Epidermal melanocyte (primary cell): ENCODE measurements at regions not wholly inside any gene's neighbourhood (a gene's known extent, or its start where the extent isn't known, plus 50 kb on each side); places are given as distances from the start of the nearest gene placed in this dataset.
"Not testable (repeated sequence)": the region's sequence is repeated elsewhere in the genome, so short reads cannot be mapped to it uniquely, and the experiment has no call there.

Source experiments
- DNase-seq: peaks from one replicate; pipeline ENCODE4 v3.0.0; 2011; ENCODE audit warnings: low spot score; ENCODE audit not compliant: insufficient read length

DNA sequence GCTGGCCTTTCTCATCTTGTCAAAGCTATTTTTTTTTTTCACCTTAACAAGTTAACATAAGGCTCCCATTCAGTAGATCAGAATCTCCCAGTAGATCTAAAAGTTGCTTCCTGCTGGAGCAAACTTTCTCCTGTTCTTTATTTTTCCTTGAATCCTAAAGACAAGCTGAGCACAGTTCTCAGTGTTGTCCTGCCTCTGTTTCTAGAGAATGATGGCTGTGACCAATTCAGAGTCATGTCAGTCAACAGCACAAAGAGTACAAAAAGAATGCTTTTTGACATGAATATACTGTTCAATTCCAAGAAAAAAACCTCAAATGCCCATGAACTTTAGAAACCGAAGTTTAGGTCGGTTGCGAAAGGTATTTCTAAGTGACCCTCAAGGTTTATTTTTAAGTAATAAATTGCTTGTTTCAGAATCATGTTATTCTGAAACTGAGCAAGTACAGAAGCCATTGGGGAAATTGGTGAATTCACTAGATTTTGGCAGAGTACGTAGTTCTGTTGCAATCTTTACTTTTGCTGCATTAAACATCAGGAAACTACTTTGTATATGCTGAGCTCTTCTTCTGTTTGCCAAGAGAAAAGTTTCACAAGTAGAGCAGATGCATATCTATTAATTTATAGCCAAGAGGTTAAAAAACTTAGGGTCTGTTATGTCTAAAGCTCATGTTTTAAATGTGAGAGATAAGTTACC lies 161.7 kb upstream of the RPS23 start:
- no peak for DNase-seq

DNA sequence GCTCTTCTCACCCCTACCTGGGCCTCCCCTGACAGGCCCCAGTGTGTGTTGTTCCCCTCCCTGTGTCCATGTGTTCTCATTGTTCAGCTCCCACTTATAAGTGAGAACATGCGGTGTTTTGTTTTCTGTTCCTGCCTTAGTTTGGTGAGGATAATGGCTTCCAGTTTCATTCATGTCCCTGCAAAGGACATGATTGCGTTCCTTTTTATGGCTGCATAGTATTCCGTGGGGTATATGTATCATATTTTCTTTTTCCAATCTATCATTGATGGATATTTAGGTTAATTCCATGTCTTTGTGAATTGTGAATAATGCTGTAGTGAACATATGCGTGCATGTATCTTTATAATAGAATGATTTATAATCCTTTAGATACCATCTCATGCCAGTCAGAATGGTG lies 159.4 kb upstream of the RPS23 start:
- not testable (repeated sequence) for DNase-seq

DNA sequence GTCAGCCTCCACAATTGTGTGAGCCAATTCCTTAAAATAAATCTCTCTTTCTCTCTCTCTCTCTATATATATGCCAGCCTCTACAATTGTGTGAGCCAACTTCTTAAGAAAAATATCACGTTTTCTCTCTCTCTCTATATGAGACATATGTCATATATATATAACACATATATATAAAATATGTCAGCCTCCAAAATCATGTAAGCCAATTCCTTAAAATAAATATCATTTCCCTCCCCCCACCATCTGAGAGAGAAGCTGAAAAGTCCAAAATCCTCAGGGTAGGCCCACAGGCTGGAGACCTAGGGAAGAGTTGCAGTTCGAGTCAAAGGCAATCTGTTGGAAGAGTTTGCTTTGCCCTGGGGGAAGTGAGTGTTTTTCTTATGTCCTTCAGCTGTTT lies 158.1 kb upstream of the RPS23 start:
- no peak for DNase-seq

DNA sequence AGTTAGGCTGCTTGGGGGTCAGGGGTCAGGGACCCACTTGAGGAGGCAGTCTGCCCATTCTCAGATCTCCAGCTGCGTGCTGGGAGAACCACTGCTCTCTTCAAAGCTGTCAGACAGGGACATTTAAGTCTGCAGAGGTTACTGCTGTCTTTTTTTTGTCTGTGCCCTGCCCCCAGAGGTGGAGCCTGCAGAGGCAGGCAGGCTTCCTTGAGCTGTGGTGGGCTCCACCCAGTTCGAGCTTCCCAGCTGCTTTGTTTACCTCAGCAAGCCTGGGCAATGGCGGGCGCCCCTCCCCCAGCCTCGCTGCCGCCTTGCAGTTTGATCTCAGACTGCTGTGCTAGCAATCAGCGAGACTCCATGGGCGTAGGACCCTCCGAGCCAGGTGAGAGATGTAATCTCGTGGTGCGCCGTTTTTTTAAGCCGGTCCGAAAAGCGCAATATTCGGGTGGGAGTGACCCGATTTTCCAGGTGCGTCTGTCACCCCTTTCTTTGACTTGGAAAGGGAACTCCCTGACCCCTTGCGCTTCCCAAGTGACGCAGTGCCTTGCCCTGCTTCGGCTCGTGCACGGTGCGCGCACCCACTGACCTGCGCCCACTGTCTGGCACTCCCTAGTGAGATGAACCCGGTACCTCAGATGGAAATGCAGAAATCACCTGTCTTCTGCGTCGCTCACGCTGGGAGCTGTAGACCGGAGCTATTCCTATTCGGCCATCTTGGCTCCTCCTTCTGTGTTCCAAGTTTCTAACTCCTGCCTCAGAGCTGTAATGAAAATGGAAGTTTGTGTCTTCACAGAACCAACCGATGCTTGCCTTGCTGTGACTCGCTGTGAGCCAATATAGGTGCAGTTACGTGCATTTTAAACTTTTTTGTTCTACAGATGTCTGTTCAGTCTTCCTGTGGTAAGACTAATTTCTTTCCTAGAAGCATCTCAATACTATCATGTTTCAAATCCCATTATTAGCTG lies 156.8 kb upstream of the RPS23 start:
- not testable (repeated sequence) for DNase-seq

DNA sequence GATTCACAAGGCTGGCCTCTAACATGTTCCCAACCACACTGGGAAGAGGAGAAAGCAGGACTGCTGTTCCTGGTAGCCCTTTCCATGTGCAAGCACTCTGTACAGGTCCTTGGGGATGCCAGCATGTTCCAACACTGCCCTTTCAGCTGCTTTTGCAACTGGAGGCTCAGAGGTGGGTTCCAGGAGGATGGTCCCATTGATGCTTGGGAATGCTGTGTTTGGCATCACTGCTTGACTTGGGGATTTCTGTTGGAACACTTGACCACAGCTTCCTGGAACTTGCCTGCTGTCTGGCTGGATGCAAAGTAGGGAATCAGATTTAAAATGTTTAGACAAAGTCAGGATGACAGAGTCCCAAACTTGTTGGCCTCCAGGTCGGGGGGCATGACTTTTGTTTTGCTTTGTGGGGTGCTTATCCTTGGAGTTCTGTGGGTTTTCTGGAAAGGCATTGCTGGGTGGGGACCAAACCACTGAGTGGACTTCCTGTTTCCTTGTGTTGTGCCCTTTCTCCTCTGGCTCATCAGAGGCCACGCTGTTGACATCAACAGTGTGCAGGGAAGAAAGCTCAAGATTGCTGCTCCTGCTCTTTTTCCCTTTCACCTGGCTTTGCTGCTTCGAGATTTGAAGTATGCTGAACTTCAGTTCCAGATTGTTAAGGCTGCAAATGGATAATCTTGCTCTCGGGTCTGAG lies 148.5 kb upstream of the RPS23 start:
- no peak for DNase-seq

DNA sequence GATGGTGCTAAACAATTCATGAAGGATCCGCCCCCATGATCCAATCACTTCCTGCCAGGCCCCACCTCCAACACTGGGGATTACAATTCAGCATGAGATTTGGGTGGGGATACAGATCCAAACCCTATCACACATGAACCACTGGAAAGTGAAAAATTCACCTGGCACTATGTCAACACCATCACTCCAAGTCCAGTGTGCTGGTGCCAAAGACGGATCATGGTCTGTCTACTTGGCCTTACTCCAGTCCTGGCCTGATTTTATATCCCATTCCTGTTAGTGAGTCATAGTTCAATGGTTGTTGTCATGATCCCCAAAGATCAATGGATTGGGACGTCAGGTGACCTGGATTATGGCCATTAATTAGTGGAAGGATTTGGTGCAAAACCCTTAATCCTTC lies 147.4 kb upstream of the RPS23 start:
- DNase-seq = no peak

DNA sequence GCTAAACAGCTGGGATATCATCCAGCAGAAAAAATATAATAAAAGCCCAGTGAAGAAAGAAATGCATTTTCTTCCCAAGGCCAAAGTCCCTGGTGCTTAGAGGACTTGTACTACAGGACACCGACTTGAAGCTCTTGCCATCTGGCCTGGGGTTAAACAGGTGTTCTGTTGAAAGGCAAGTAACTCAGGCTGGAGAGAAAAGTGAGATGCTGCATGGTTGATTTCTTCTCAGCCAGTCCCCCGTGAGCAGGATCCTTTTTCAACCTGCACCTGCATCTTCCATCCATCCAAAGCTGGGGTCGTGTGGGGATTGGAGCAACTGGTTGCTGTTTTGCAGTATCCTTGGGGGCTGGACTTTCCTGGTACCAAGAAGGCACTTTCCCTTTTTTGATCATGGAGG lies 146.1 kb upstream of the RPS23 start:
- no peak for DNase-seq

DNA sequence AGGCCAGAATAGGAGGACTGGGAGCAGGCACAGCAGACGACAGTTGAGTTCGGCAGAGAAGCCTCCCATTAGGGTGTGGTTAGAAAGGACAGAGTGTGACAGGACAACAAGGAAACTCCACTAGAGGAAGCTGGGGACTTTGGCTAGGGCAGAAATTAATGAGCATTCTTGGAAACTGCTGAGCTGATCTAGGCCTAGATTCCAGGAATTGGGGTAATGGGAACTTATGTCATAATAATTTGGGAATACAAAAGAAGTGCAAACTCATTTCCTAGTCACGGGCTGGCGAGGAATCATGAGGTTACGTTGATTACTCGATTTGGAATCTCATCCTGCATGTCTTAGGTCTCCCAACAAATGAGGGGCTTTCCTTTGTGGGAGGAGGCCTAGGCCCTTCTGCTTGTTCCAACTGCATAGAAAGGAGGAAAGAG lies 144.6 kb upstream of the RPS23 start:
- no peak for DNase-seq

DNA sequence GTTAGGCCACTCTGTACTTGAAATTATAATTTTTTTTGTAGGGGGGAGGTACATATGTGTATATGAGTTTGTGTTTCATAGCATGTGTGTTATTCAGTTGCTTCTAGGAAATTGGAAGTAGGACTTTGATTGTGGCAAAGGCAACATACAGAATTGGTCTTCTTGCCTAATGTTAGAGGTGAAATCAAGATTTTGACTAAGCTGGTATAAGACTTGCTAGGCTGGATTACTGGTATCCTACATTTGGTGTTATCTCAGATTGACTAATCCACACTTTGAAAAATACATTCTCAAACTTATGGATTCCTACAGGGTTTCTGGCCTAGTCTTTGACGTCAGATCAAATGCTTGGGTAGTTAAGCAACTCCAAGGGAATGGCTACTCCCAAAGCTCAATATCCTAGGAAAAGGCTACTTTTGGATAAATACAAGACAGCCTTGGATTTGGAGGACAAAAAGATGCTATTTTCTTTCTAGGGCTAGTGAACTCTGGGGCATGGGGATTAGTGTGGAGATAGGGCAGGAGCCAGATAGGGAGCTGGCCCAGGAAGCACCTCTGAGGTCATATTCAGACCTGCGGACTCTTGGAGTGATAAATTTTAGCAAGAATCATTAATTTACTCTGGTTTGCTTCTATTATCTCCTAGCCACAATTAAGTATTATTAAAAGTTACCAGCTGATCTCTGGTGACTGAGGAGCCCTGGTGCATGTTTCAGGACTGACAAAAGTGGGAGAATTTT lies 144.0 kb upstream of the RPS23 start:
- DNase-seq = no peak

DNA sequence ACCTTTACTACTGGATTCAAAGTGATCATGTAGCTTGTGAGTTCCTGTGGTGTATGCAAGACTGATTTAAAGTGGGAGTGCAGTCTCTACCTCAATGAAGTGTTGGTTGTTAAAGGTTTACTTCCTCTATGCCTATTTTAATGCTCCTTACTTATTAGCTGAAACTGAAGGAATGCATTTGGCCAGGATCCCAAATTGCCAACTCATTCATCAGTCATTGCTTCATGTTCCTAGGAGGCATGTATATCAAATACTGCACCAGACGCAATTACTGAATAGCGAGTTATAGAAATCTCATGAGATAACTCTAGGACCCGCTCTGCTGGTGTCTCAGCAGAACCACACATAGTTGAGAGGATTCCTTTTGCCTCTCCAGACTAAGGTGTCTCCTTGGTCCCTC lies 143.0 kb upstream of the RPS23 start:
- DNase-seq = no peak

DNA sequence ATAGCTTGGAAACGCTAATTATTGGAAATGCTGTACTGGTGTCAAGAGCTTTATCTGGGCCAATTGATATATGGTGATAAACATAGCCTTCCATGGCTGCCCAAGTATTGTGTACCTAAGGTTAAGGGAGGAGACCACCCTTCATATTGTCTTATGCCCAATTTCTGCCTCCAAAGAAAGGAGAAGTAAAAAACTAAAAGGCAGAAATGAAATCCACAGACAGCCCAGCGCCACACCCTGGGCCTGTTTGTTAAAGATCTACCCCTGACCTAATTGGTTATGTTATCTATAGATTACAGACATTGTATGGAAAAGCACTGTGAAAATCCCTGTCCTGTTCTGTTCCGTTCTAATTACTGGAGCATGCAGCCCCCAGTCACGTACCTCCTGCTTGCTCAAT lies 142.4 kb upstream of the RPS23 start:
- DNase-seq = not testable (repeated sequence)

DNA sequence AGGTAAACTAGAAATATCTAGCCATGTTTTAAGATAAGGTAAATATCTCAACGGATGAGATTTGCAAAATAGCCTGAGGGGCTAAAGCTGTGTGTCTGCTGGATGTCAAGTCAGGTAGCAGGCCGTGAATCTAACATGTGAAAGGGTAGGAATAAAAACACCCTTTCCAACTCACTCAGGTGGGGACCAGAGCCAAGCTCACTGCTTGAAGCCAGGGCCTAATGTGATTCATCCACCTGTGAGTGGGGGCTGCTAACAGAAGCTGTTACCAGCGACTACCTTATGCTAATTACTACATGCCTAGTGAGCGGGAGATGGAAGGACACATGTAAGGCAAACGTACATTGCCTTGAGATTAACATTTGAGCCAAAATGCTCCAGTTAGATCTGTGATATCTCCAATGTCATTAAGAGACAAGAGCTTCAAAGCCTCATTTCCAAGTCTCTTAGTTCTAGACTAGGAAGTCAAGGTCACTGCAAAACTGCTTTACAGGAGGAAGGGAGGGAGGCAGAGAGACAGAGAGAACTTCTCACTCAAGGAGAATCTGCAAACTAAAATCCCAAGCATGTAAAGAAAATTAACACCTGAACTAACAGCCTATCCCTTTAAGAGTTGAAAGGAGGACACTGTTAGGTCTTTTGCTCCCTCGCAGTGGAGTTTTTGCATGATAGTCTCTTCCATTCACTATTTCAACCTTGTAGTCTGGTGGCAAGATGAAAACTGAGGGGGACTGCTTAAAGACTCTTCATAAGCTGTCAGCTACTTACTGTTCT lies 141.6 kb upstream of the RPS23 start:
- DNase-seq = no peak

DNA sequence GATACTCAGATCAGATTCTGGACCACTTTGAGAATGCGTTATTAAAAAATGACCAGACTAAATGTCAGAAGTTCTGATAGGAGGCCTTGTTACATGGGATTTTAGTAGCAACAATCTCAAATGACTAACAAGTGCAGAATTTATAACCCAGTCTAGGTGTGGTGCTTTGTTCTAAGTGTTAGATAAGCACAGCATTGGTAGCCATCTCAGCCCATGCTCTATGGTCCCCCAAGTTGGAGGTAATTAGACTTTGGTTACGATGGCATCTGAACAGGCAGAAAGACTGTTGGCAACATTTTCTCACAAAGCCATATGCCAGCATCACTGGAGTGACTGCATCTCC lies 140.4 kb upstream of the RPS23 start:
- DNase-seq = no peak

DNA sequence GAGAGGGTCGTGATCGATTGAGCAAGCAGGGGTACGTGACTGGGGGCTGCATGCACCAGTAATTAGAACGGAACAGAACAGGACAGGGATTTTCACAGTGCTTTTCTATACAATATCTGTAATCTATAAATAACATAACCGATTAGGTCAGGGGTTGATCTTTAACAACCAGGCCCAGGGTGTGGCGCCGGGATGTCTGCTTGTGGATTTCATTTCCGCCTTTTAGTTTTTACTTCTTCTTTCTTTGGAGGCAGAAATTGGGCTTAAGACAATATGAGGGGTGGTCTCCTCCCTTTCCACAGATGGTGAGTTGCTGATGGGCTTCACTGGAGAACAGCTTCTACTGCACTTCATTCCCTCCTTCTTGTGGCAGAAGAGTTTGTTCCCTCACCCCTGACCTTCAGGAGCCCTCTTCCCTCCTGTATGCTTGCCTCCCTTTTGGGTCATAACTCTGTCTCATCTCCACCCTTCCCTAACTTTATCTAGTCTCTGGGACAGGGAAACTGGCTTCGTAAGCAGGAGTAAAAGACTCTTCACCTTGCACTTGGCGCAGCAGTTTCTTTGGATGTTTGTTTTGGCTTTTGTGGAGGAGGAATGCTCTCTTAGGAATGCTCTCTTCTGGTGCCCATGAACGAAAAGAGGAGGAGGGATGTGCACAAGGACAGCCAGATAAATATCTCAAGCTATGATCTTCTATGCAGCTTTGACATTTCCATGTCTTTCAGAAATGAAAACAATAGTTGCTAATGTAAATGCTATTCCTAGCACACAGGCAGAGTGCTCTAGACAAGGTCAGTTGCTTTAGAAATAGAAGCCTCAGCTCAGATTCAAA lies 139.8 kb upstream of the RPS23 start:
- DNase-seq = no peak

DNA sequence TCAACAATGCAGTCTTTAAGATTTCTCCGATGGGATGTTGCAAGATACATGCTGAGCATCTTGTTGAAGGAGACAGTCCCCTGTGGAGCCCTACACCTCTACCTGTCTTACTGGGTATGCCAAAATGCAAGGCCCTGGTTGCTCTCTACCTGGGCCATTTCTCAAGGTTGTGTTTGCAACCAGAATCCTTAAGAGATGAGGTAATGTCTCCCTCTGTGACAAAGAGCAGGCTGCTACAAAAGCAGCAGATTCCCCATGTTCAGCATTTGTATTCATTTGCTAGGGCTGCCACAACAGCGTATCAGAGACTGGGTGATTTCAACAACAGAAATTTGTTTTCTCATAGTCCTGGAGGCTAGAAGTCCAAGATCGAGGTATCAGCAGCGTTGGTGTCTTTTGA lies 138.4 kb upstream of the RPS23 start:
- DNase-seq = no peak

DNA sequence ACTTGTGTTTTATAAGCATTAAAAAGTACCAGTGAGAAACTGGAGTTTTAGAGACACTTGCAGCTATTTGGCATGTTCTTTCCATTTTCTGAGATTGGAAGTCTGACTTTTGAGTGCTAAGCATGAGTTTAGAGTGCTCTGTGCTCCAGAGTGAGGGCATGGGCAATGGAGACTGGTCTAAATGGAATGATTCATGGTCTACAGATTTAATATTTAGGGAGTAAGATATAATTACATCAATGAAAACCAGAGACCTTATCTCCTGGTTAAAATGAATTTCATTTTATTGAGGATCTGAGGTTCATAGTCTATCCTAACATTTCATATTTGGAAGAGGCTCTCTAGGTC lies 135.9 kb upstream of the RPS23 start:
- DNase-seq = no peak

DNA sequence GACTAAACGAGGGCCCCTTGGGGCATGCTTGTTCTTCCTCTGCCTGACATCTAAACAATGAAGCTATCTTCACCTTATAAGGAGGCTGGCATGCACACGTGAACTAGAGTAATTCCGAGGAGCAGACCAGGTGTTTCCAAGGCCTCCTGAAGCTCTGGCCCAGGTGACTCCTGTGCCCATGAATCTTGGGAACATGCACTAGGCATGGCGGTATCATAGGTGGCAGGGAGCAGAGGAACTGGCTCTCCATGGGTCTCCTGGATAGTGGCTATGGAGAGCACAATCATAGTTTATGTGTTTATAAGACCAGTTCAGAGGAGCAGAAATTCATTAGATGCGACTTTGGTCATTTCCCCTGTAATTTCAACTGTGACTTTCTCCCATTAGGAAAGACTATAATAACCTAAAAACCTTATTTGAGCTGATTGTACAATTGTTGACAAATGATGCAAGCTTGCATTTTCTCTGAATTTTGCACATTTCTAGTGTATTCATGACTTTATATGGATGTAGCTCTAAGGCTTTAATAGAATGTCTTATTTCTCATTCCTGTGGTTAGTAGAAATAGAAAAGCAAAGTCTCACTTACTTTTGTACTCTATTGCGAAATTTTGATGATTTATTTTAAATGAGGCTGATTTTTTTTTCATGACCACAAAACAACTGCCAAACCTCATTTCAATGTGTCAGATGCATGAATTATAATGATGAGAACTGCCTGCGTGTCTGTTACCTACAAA lies 135.3 kb upstream of the RPS23 start:
- DNase-seq = no peak

DNA sequence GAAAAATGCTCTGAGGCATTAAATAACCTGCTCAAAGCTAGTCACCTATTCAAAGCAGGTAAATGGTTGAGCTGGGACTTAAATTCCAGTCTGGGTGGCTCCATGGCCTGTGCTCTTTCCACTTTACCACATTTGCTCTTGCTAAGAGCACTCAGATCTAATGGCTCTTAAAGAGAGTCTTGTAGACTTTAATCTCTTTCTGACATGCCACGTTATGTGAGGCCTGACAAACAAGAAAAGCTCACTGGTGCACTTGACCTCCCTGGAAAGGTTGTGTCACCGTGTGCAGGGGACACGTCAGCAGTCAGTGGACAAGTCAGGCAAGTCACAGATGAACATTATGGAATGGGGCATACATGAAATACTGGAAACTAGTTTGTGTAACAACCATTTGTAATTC lies 129.9 kb upstream of the RPS23 start:
- no peak for DNase-seq

DNA sequence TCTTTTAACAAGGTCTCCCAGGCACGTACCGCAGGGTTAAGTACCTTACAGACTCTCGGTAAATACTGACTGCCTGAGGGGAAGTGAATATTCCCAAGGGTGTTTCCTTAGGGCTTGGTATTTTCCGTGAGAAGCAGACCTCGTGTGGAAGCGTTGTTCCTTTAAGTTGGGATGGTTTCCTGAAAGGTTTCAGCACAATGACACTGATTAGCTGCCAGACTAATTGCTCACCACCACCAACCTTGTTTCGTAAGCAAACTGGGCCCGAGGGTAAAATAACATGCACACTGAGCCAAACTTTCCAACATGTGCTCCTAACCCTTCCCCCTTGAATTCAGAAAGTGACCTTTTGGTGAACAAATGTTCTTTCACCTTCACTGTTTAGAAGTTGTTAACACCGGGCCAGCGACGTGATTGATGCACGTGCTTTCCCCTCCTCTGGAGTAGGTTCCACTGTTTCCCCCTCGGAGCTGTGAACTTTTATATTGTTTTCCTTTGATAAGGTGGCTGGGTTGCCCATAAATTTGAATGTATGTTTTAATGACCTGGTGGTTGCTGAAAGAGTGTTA lies 128.1 kb upstream of the RPS23 start:
- no peak for DNase-seq
